B cell (primary cell): ENCODE measurements at regions not wholly inside any gene's neighbourhood (a gene's known extent, or its start where the extent isn't known, plus 50 kb on each side); places are given as distances from the start of the nearest gene placed in this dataset.

Experiments
- ATAC-seq: fragments of 200-7000 bp; cut with Tn5 transposase; one replicate; pipeline ENCODE4 v1.10.0; 2021; ENCODE audit warnings: low read depth, mild to moderate bottlenecking, moderate number of reproducible peaks, moderate library complexity
- CTCF ChIA-PET: fragments of 350-600 bp; sonication (Branson Sonifier 250); formaldehyde crosslinking; loops from one replicate; lab custom pipeline; 2021; ENCODE audit warnings: antibody characterized with exemption, inconsistent platforms; lab: Charles Lee
- POLR2A ChIA-PET: fragments of 350-600 bp; sonication (Branson Sonifier 250); formaldehyde crosslinking; loops from one replicate; lab custom pipeline; 2021; ENCODE audit warnings: antibody characterized with exemption; lab: Charles Lee
- DNase-seq: peaks from one replicate; pipeline ENCODE4 v3.0.0; 2013
- H2AFZ ChIP-seq: 2 replicates; pipeline ENCODE4 v1.6.1; 2012; ENCODE audit warnings: mild to moderate bottlenecking, low read depth, low read length; ENCODE audit not compliant: insufficient read depth, poor library complexity, severe bottlenecking
- H3K27ac ChIP-seq, 2 donors: 1 replicate in 1 of 2; 2 replicates in 1 of 2; pipeline ENCODE4 v1.5.1; 2012 to 2013; ENCODE audit warnings: low read length in 2 of 2, mild to moderate bottlenecking in 2 of 2, moderate library complexity in 1 of 2
- H3K27me3 ChIP-seq, 4 experiments: fragments of 200-600 bp in 1 of 4; sonication (generic) in 1 of 4; replicated peaks in 1 of 4; 1 replicate in 2 of 4; 2 replicates in 2 of 4; pipeline versions ENCODE4 v1.6.1 to v1.7.0; 2013 to 2016; ENCODE audit warnings: low read length in 3 of 4, mild to moderate bottlenecking in 2 of 4, mixed read lengths in 1 of 4, moderate library complexity in 1 of 4; ENCODE audit not compliant: insufficient read depth in 4 of 4, control insufficient read depth in 3 of 4; ENCODE audit errors: control extremely low read depth in 1 of 4
- H3K36me3 ChIP-seq, 2 experiments: replicated peaks in 1 of 2; 1 replicate in 1 of 2; 2 replicates in 1 of 2; pipeline versions ENCODE4 v1.6.1 to v1.7.1; 2013; ENCODE audit warnings: low read length in 1 of 2; ENCODE audit not compliant: insufficient read depth in 2 of 2, control insufficient read depth in 1 of 2; ENCODE audit errors: control extremely low read depth in 1 of 2, extremely low read depth in 1 of 2
- H3K4me1 ChIP-seq, 2 donors: fragments of 200-600 bp in 1 of 2; sonication (generic) in 1 of 2; 1 replicate in 1 of 2; 2 replicates in 1 of 2; pipeline versions ENCODE4 v1.5.1 to v1.6.1; 2013 to 2017; ENCODE audit warnings: low read length in 2 of 2; ENCODE audit not compliant: control insufficient read depth in 2 of 2, insufficient read depth in 2 of 2
- H3K4me2 ChIP-seq: replicated peaks from 2 replicates; pipeline ENCODE3; 2012; ENCODE audit warnings: mild to moderate bottlenecking, low read depth, low read length; ENCODE audit not compliant: poor library complexity, severe bottlenecking
- H3K4me3 ChIP-seq, 5 experiments: fragments of 200-600 bp in 1 of 5; sonication (generic) in 1 of 5; 1 replicate in 3 of 5; 2 replicates in 2 of 5; pipeline versions ENCODE4 v1.5.1 to v1.7.0; 2011 to 2016; ENCODE audit warnings: low read length in 4 of 5, mild to moderate bottlenecking in 4 of 5, low read depth in 2 of 5, control low read depth in 1 of 5, moderate library complexity in 1 of 5; ENCODE audit not compliant: insufficient read depth in 1 of 5; ENCODE audit errors: control extremely low read depth in 1 of 5, extremely low read depth in 1 of 5
- H3K79me2 ChIP-seq: fragments of 200-600 bp; sonication (generic); one replicate; pipeline ENCODE4 v1.6.0; 2016; ENCODE audit warnings: low read length; ENCODE audit not compliant: control insufficient read depth, insufficient read depth
- H3K9ac ChIP-seq: fragments of 200-600 bp; sonication (generic); 2 replicates; pipeline ENCODE4 v1.6.1; 2017; ENCODE audit warnings: mild to moderate bottlenecking, low read length, moderate library complexity
- H3K9me3 ChIP-seq, 3 donors: one replicate each; pipeline versions ENCODE4 v1.6.1 to v1.7.1; 2013; ENCODE audit warnings: low read length in 2 of 3; ENCODE audit not compliant: control insufficient read depth in 2 of 3, insufficient read depth in 1 of 3; ENCODE audit errors: control extremely low read depth in 1 of 3
- H4K20me1 ChIP-seq: 2 replicates; pipeline ENCODE4 v1.6.0; 2012; ENCODE audit warnings: mild to moderate bottlenecking, low read length; ENCODE audit not compliant: insufficient read depth, control insufficient read depth, poor library complexity, severe bottlenecking
- H3K27ac Mint-ChIP-seq: one replicate; pipeline ENCODE4 v1.8.0; 2021; ENCODE audit warnings: mixed read lengths
- H3K27me3 Mint-ChIP-seq: one replicate; pipeline ENCODE4 v1.8.0; 2021; ENCODE audit warnings: mixed read lengths
- H3K4me1 Mint-ChIP-seq: one replicate; pipeline ENCODE4 v1.8.0; 2021; ENCODE audit warnings: mixed read lengths
- H3K4me3 Mint-ChIP-seq: one replicate; pipeline ENCODE4 v1.8.0; 2021; ENCODE audit warnings: mixed read lengths
- H3K9me3 Mint-ChIP-seq: one replicate; pipeline ENCODE4 v1.8.0; 2022; ENCODE audit warnings: mixed read lengths; ENCODE audit not compliant: insufficient read depth
- EZH2 ChIP-seq: IDR thresholded peaks from 2 replicates; pipeline ENCODE4 v1.6.1; 2012; ENCODE audit warnings: borderline replicate concordance, low read depth, mild to moderate bottlenecking, moderate library complexity, low read length; ENCODE audit not compliant: insufficient read depth, poor library complexity, severe bottlenecking
- WGBS: methylation state at CpG from one replicate; pipeline ENCODE4 v1.1.5; 2013; ENCODE audit warnings: missing lambda C conversion rate; ENCODE audit not compliant: insufficient coverage; 5-methylcytosine and 5-hydroxymethylcytosine counted together
- intact Hi-C: fragments of 100-400 bp; cut with micrococcal nuclease; formaldehyde crosslinking; loops from one replicate; pipeline ENCODE4 v1.10.0; 2022
- TF ChIP-seq, protein P1 (sequence below): fragments of 200-600 bp; IDR thresholded peaks from one replicate; pipeline ENCODE4 v1.8.0; 2022; ENCODE audit warnings: antibody characterized with exemption, mild to moderate bottlenecking

DNA sequence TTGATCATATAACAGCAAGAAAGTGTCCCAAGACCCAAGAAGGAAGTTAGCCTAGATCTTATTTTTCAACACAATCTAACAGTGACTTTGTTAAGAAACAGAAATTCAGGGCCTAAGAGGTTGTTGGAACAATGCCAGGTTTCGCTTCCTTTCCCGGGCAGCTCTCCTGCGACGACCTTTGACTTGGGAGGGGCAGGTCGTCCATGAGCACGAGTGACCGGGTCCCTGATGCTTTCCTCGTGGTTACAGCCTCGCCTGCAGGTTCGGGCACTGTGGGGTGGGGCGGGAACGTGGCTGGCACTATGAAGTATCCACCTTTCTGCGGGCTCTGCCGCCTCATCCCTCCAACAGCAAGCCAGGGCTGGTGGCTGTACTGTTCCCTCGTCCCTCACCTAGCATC is 90.1 kb upstream of the RGMA start:
- Histone ChIP-seq H3K27ac (no peak overlapping the region), H3K4me2 (no peak overlapping the region), H3K36me3 (no peaks in the 10 kb centered on the region), H3K9ac (no peak overlapping the region), H4K20me1 (no peaks in the 10 kb centered on the region), H3K4me1 (peaks cover 0 to 4% of the 10 kb centered on the region in 2 donors), H3K9me3 (peaks cover 0 to 7% (median 0%) of the 10 kb centered on the region in 3 donors), H3K4me3 (no peak overlapping the region), H3K27me3 (no peaks in the 10 kb centered on the region), H2AFZ (no peak overlapping the region), H3K79me2 (no peaks in the 10 kb centered on the region)
- intact Hi-C loops: no loop called here
- Mint-ChIP-seq H3K4me1 (no peaks in the 10 kb centered on the region), H3K27ac (no peak overlapping the region), H3K4me3 (no peak overlapping the region), H3K27me3 (peaks cover 5% of the 10 kb centered on the region), H3K9me3 (no peaks in the 10 kb centered on the region)
- ATAC-seq (no peak), DNase-seq (peak; percentile 13)
- ChIA-PET CTCF (no interaction called here), POLR2A (no interaction called here)
- WGBS: 32% methylated on average over 11 of the region's 15 CpGs
- TF ChIP-seq EZH2: no peak
- TF ChIP-seq, protein P1, sequence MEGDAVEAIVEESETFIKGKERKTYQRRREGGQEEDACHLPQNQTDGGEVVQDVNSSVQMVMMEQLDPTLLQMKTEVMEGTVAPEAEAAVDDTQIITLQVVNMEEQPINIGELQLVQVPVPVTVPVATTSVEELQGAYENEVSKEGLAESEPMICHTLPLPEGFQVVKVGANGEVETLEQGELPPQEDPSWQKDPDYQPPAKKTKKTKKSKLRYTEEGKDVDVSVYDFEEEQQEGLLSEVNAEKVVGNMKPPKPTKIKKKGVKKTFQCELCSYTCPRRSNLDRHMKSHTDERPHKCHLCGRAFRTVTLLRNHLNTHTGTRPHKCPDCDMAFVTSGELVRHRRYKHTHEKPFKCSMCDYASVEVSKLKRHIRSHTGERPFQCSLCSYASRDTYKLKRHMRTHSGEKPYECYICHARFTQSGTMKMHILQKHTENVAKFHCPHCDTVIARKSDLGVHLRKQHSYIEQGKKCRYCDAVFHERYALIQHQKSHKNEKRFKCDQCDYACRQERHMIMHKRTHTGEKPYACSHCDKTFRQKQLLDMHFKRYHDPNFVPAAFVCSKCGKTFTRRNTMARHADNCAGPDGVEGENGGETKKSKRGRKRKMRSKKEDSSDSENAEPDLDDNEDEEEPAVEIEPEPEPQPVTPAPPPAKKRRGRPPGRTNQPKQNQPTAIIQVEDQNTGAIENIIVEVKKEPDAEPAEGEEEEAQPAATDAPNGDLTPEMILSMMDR: no peak

DNA sequence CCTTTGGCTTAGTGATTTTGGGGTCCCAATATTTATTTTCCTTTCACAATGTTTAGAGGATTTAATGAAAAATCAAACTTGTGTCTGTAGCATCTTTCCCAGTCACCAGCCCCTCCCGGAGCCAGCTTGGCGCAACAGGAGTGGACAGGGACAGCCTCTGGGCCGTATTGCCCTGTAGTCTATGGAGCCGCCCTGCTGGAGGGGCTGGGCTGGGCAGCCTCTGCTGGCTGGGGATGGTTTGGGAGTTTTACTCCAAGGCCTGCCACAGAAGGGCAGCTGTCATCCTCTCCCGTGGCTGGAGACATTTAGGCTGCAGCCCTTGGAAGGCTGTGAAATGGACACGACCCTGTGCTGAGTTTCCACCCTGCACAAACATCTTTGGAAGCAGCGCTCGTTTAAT is 89.4 kb upstream of the RGMA start:
- intact Hi-C loops: no loop called here
- Histone ChIP-seq H3K9ac (no peak overlapping the region), H3K79me2 (no peaks in the 10 kb centered on the region), H2AFZ (no peak overlapping the region), H3K27me3 (no peaks in the 10 kb centered on the region), H4K20me1 (no peaks in the 10 kb centered on the region), H3K4me1 (peaks cover 0 to 4% of the 10 kb centered on the region in 2 donors), H3K4me2 (no peak overlapping the region), H3K27ac (no peak overlapping the region), H3K4me3 (no peak overlapping the region), H3K36me3 (no peaks in the 10 kb centered on the region), H3K9me3 (peaks cover 0 to 7% (median 0%) of the 10 kb centered on the region in 3 donors)
- Mint-ChIP-seq H3K9me3 (no peaks in the 10 kb centered on the region), H3K27me3 (peaks cover 9% of the 10 kb centered on the region), H3K4me3 (no peak overlapping the region), H3K27ac (no peak overlapping the region), H3K4me1 (no peaks in the 10 kb centered on the region)
- DNase-seq (no peak), ATAC-seq (no peak)
- CTCF ChIA-PET: no interaction called here
- 94% methylated on average over 8 of the region's 8 CpGs for WGBS
- TF ChIP-seq, protein P1: no peak
- TF ChIP-seq EZH2: no peak
- POLR2A ChIA-PET: no interaction called here
